Subcutaneous abdominal adipose tissue (tissue), 5 donors: ENCODE measurements at regions not wholly inside any gene's neighbourhood (a gene's known extent, or its start where the extent isn't known, plus 50 kb on each side); places are given as distances from the start of the nearest gene placed in this dataset.
"Not testable (repeated sequence)": the region's sequence is repeated elsewhere in the genome, so short reads cannot be mapped to it uniquely, and the experiment has no call there.

ENCODE experiments used
- H3K27ac ChIP-seq: one replicate; pipeline ENCODE4 v1.7.0; 2013; ENCODE audit warnings: low read depth, mild to moderate bottlenecking, inconsistent platforms, low read length, moderate library complexity
- H3K27me3 ChIP-seq, 5 donors: one replicate each; pipeline ENCODE4 v1.7.0; 2013; ENCODE audit warnings: low read length in 5 of 5, inconsistent platforms in 1 of 5; ENCODE audit not compliant: control insufficient read depth in 5 of 5, insufficient read depth in 4 of 5
- H3K36me3 ChIP-seq, 5 donors: one replicate each; pipeline ENCODE4 v1.7.0; 2013; ENCODE audit warnings: low read length in 5 of 5; ENCODE audit not compliant: control insufficient read depth in 5 of 5, insufficient read depth in 5 of 5
- H3K4me1 ChIP-seq, 5 donors: one replicate each; pipeline ENCODE4 v1.7.0; 2013; ENCODE audit warnings: low read length in 5 of 5, mild to moderate bottlenecking in 3 of 5, moderate library complexity in 1 of 5; ENCODE audit not compliant: control insufficient read depth in 5 of 5, insufficient read depth in 5 of 5
- H3K4me3 ChIP-seq, 5 donors: one replicate each; pipeline ENCODE4 v1.7.0; 2013; ENCODE audit warnings: low read length in 5 of 5, low read depth in 1 of 5
- H3K9ac ChIP-seq, 5 donors: one replicate each; pipeline ENCODE4 v1.7.0; 2013; ENCODE audit warnings: low read length in 5 of 5, mild to moderate bottlenecking in 4 of 5, moderate library complexity in 3 of 5
- H3K9me3 ChIP-seq, 5 donors: one replicate each; pipeline ENCODE4 v1.7.0; 2013; ENCODE audit warnings: low read length in 5 of 5; ENCODE audit not compliant: control insufficient read depth in 5 of 5
- donor health status: healthy.
- donor health status: healthy.
- donor health status: healthy.
- donor health status: healthy.
- donor health status: healthy.

DNA sequence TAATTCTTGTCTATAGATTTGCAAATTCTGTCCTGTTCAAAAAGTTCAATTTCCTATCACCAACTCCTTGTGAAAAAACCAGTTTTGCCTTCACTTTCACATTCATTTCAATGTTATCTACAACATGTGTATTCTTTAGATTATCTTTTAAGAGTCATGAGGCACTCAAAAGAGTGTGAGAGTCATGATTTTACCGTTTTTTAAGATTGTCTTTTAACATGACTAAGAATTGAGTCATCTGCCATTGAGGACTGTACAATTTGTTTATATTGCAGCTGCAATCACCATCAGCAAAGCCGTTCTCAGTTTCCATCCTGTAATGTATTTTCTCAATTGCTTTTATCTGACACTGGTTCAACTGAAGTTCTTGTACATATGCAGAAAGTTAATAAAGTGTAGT is 275.8 kb downstream of the LNPK start:
- H3K9ac ChIP-seq, result no peak overlapping the region
- peaks cover 0 to 7% (median 2%) of the 10 kb centered on the region in 5 donors for H3K9me3 ChIP-seq
- H3K4me3 ChIP-seq, result no peak overlapping the region
- H3K4me1 ChIP-seq, result peaks cover 0 to 5% (median 0%) of the 10 kb centered on the region in 5 donors
- H3K27ac ChIP-seq, result no peak overlapping the region
- no peaks in the 10 kb centered on the region for H3K36me3 ChIP-seq
- no peaks in the 10 kb centered on the region for H3K27me3 ChIP-seq

DNA sequence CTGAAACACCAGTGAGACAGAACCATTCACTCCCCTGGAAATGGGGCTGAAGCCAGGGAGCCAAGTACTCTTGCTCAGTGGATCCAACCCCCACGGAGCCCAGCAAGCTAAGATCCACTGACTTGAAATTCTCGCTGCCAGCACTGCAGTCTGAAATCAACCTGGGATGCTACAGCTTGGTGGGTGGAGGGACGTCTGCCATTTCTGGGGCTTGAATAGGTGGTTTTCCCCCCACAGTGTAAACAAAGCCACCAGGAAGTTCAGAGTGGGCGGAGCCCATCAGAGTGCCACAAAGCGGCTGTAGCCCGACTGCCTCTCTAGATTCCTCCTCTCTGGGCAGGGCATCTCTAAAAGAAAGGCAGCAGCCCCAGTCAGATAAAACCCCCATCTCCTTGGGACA is 292.8 kb downstream of the LNPK start:
- H3K9me3 ChIP-seq, result no peaks in the 10 kb centered on the region

DNA sequence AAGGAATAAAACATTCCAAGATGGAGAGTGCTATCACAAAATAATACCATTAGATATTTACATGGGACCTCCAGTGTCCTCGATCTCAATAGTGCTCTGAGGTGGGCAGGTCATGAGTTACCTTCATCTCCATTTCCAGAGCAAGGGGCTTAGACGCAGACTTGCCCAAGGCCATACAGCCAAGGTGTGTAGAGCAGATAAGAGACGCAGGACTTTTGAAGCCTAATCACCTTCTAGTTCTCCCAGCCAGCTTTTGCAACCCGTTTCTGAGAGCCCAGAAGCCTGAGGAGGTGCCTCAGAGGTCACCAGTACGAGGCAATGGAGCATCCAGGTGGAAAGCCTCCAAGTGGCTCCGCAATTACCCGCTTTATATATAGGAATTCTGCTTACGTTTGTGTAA is 294.7 kb downstream of the LNPK start:
- Histone ChIP-seq H3K9me3 (no peaks in the 10 kb centered on the region), H3K27me3 (peaks cover 0 to 10% (median 6%) of the 10 kb centered on the region in 5 donors), H3K36me3 (no peaks in the 10 kb centered on the region), H3K4me1 (no peaks in the 10 kb centered on the region), H3K9ac (no peak overlapping the region), H3K27ac (no peak overlapping the region), H3K4me3 (no peak overlapping the region)

More for the DNA sequence above, 292.8 kb downstream of the LNPK start:
- Histone ChIP-seq H3K27me3 (peaks cover 0 to 10% (median 6%) of the 10 kb centered on the region in 5 donors), H3K27ac (no peak overlapping the region), H3K4me3 (no peak overlapping the region), H3K9ac (no peak overlapping the region), H3K36me3 (no peaks in the 10 kb centered on the region), H3K4me1 (no peaks in the 10 kb centered on the region)

DNA sequence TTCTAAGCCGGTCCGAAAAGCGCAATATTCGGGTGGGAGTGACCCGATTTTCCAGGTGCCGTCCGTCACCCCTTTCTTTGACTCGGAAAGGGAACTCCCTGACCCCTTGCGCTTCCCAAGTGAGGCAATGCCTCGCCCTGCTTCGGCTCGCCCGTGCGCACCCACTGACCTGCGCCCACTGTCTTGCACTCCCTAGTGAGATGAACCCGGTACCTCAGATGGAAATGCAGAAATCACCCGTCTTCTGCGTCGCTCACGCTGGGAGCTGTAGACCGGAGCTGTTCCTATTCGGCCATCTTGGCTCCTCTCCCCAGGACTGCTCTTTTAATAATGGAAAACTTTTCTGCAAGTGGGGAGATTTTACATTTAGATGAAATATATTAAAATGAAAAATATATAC is 297.5 kb downstream of the LNPK start:
- not testable (repeated sequence) for H3K36me3 ChIP-seq, H3K9ac ChIP-seq, H3K9me3 ChIP-seq, H3K27ac ChIP-seq, H3K4me1 ChIP-seq, H3K27me3 ChIP-seq, H3K4me3 ChIP-seq

DNA sequence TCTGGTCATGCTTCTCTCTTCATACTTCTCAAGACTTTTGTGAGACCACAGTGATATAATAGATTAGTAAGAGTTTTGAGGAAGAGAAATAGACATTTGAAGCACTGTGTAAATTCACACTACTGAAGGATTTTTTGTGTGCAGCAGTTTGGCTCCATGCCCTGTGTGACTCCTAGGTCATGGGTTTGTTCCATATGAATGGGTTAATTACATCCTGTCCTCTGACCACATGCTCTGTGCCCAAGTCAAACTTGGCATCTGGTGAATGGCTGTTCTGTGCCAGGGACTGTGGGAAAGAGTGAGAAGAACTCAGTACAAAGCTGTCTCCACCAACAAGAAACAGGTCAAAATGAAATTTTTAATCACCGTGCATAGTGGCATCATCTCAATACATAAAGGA is 304.0 kb downstream of the LNPK start:
- peaks cover 0 to 10% (median 3%) of the 10 kb centered on the region in 5 donors for H3K27me3 ChIP-seq
- no peak overlapping the region for H3K27ac ChIP-seq
- H3K4me3 ChIP-seq, result no peak overlapping the region
- no peaks in the 10 kb centered on the region for H3K9me3 ChIP-seq
- no peaks in the 10 kb centered on the region for H3K4me1 ChIP-seq
- H3K36me3 ChIP-seq, result no peaks in the 10 kb centered on the region
- no peak overlapping the region for H3K9ac ChIP-seq

DNA sequence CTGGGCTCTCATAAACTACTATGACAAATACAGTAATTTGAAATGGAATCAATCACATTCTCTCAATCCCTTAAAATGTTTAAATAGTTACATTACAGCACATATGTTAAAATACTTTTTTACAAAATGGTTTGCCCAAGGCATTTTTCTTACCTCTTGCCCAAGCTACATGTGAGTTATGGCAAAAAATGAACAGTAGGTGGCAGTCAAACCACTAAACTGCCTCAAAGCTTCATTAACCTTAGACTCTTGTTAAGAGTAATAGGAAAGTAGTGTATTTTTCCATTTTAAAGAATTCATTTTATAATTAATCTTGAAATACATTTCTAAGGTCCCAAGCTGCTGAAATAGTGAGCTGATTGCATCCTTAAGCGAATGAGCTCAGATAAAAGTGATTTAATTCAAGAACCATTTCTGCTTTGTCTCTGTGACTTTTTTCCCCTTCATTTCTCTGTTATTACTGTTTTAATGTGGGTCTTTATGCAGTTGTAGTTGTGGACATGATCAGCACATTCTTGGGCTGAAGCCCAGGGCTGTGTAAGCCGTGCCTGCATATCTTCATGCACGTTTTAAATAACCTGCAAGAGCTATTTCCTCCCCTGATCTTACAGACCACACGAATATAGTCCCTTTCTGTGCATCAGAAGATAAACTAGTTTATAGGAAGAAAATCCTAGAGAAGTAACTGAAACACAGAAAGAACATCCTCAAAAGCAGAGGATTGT is 311.8 kb downstream of the LNPK start:
- H3K4me1 ChIP-seq, result no peaks in the 10 kb centered on the region
- peaks cover 0 to 9% (median 4%) of the 10 kb centered on the region in 5 donors for H3K27me3 ChIP-seq
- H3K4me3 ChIP-seq, result no peak overlapping the region
- H3K27ac ChIP-seq, result no peak overlapping the region
- no peaks in the 10 kb centered on the region for H3K36me3 ChIP-seq
- no peak overlapping the region for H3K9ac ChIP-seq
- no peaks in the 10 kb centered on the region for H3K9me3 ChIP-seq

DNA sequence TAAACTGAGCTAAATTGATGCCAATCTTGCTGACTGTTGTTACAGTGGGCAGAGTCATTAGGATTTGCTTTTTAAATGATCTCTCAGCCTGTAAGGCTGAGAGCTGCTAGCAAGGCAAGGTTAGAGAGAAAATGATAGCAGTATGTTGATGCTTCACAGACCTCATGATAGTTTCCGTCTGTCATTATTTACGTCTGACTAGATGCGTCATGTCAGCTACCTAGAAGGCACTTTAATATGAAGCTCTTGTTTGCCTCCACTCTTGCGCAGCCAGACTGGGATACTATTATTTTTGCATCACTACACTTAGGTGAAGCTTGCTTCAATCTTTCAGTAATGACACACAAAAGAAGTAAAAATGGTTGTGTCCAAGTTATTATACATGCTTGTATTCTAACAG is 313.8 kb downstream of the LNPK start:
- Histone ChIP-seq H3K36me3 (no peaks in the 10 kb centered on the region), H3K4me1 (peaks cover 0 to 3% (median 0%) of the 10 kb centered on the region in 5 donors), H3K27ac (no peak overlapping the region), H3K9ac (no peak overlapping the region), H3K9me3 (no peaks in the 10 kb centered on the region), H3K4me3 (no peak overlapping the region), H3K27me3 (peaks cover 0 to 9% (median 7%) of the 10 kb centered on the region in 5 donors)

DNA sequence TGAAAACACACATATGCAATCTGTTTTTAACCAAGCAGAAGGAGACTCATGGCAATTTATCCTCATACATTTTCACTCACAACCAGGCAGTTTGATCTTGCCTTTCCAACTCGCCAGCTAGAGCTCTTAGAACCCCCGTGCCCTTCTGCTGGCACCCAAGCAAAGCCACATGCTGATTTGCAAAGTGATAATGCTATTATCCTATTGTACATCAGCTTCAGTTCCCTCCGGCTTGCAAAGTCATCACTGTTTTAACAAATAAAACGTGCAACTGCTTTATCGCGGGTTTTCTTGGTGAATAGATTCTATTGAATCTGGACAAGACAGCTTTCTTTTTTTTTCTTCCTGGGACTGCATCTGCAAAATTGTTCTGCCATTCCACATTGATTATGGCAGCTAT is 314.6 kb downstream of the LNPK start:
- Histone ChIP-seq H3K27me3 (peaks cover 0 to 10% (median 8%) of the 10 kb centered on the region in 5 donors), H3K4me1 (peaks cover 0 to 3% (median 0%) of the 10 kb centered on the region in 5 donors), H3K9ac (no peak overlapping the region), H3K27ac (no peak overlapping the region), H3K4me3 (no peak overlapping the region), H3K36me3 (no peaks in the 10 kb centered on the region), H3K9me3 (no peaks in the 10 kb centered on the region)

DNA sequence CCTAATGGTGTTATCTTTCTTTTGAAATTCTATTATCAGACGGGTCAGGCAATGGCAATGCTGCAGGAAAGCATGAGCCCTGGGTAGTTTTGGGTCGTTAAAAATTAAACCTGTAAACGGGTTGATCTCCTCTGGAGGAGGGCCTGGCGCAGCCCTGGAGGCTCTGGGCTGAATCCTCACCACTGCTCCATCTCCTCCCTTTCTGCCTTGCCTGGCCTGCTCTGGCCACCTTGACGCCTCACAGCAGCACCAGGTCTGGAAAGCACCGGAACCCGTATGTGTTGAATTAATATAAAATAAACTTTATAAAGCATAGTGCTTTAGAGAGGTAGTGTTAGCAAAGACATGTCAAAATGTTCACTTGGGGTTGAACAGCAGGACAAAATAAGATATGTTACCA is 316.1 kb downstream of the LNPK start:
- no peak overlapping the region for H3K4me3 ChIP-seq
- no peaks in the 10 kb centered on the region for H3K36me3 ChIP-seq
- H3K9ac ChIP-seq, result no peak overlapping the region
- no peaks in the 10 kb centered on the region for H3K9me3 ChIP-seq
- peaks cover 0 to 3% (median 0%) of the 10 kb centered on the region in 5 donors for H3K4me1 ChIP-seq
- no peak overlapping the region for H3K27ac ChIP-seq
- peaks cover 0 to 10% (median 8%) of the 10 kb centered on the region in 5 donors for H3K27me3 ChIP-seq

DNA sequence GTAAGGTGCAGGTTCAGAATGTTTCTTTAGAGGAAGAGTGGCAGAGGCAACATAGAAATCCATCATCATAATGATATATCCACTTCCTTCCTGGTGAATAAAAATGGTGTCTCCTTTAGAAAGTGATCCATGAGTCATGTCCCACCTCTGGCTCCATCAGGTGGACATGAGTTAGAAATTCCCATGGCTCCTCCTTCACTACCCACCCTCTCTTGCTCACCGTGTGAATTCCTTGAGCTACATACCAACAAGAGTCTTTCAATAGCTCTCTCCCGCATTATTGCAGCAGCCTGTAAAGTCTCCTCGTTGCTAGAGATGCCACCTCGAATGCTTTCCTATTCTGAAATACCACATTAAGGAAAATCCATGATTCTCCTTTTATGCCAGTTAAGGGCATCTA is 317.6 kb downstream of the LNPK start:
- Histone ChIP-seq H3K9me3 (no peaks in the 10 kb centered on the region), H3K4me1 (peaks cover 0 to 3% (median 0%) of the 10 kb centered on the region in 5 donors)

More for the DNA sequence above, 317.6 kb downstream of the LNPK start:
- no peaks in the 10 kb centered on the region for H3K36me3 ChIP-seq
- peak overlapping the region in 1 of 5 donors; percentile 74 for H3K9ac ChIP-seq
- H3K27me3 ChIP-seq, result peaks cover 0 to 10% (median 7%) of the 10 kb centered on the region in 5 donors
- H3K4me3 ChIP-seq, result no peak overlapping the region
- no peak overlapping the region for H3K27ac ChIP-seq
